Activated effector memory CD4-positive, alpha-beta T cell treated with anti-CD3 and anti-CD28 coated beads, Interleukin-2, amount 50 U/mL, for 16 hours (primary cell): ENCODE measurements at regions not wholly inside any gene's neighbourhood (a gene's known extent, or its start where the extent isn't known, plus 50 kb on each side); places are given as distances from the start of the nearest gene placed in this dataset.
"Not testable (repeated sequence)": the region's sequence is repeated elsewhere in the genome, so short reads cannot be mapped to it uniquely, and the experiment has no call there.

ENCODE experiments used
- DNase-seq: peaks from one replicate; pipeline ENCODE4 v3.0.0-alpha.2; 2020

DNA sequence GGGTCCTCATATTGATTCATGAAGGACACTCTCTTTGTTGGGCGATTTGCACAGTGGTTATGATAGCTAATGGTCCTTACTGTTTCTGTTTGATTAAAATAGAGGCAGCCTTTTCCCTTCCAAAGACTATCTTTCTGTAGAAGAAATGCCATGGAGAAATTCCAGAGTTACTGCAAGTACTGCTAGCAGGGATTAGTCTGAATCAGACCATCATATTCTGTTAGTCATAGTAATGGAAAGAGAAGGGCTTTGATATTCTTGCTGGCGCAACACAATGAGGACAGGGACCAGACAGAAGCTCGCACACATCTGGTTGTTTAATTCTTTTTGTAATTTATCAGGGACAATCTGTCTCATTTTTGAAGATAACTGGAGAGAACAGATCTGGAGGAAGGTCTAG lies 304.5 kb upstream of the FZD8 start:
- DNase-seq: no peak

DNA sequence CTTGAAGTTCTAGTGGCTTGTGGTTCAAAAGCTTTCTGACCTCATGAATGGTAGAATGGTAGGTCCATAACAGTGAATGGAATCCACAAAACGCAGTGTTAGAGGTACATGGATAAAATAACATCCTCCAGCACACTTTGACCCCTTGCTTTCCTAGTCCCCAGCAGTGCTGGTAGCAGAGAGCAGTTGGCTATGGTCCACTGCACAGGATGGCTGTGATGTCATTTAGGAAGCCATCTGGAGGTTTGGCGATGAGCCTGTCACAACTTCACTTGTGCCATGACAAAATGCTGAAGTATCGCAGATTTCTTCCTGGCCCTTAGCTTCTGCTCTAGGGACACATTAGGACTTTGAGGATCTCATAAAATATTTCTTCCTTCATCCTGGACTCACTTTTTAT lies 300.0 kb upstream of the FZD8 start:
- no peak for DNase-seq

DNA sequence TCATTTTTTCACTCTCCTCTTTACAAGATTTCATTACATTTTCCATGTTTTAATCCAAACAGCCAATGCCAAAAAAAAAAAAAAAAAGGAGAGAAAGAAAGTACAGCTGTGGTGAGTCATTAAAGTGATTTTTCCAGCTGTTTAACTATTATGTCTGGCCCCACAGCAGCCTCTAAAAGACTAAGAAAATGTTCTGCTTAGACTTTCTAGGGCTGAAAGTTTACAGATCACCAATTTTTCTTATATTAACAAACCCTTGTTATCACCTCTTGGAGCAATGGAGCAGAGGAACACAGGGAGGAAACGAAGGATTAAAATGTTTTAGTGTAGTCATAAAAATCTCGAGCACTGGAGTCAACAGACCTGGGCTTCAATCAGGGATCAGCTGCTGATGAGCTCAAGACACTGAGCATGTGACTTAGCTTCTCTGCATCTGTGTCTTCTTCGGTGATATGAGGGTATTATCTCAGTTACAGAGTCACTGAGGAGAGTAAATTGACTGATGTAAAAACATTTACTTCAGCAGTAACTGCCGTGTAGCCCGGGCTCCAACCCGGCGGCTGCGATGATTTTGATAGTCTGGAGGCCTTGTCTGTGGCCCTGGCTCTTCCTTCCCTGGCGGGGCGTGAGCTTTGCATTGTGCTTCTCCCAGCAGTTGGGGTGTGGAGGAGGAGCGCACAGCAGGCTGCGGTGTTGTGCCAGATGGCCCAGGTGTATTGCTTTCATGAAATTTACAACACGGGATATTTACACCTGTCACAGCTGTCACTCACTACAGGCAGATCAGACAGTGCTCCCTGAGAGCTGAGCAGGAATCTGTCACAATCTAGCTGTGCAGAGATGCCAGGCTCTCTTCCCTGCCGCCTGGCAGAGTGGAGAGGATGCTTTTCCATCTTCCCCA lies 298.3 kb upstream of the FZD8 start:
- DNase-seq: no peak

DNA sequence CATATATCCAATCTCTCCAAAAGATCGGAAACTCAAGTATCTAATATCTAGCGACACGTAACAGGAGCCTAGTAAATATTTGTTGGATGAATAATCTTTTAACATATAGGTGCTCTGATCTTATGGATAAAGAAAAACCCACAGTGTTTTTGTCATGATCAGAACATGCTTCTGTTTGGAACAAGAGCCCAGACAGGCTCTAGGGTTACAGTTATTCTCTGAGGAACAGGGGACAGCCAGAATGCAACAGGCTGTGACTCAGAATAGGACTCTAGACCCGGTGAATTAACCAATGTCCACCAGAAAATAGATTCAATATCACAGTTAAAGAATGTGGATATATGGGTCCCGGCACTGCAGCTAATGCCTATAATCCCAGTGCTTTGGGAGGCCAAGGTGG lies 296.1 kb upstream of the FZD8 start:
- DNase-seq: no peak

DNA sequence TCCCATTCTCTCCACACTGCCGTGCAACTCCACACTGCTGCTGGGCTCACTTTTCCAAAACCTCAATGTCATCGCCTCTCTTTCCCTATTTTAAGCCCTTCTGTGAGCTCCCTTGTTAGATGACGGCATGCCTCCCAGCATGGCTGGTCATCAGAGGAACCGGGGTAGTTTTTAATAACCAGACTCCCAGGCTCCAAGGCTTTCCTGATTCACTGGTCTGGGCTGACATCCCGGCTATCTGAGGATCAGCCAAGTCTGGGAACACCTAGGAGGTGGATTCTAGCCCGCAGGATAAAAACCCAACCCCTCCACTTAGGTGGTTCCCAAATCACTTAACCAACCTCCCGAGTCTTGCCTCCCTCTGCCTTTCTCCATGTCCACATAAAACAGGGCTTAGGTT lies 295.4 kb upstream of the FZD8 start:
- DNase-seq: no peak

DNA sequence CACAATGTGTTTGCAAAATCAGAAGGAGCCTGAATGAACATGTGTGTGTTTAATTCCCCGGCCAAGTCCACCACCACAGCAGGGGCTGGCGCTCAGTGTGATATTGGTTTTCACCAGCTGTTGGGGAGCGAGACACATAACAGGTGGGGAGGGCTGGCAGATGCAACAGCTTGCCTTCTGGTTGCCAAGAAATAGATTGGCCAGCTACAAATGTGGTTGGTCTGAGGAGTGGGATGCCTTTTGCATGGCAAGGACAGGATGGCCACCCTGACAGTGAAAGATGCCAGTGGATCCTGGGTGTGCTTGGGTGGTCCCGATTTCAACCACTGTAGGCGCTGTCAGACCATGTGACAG lies 292.5 kb upstream of the FZD8 start:
- no peak for DNase-seq

DNA sequence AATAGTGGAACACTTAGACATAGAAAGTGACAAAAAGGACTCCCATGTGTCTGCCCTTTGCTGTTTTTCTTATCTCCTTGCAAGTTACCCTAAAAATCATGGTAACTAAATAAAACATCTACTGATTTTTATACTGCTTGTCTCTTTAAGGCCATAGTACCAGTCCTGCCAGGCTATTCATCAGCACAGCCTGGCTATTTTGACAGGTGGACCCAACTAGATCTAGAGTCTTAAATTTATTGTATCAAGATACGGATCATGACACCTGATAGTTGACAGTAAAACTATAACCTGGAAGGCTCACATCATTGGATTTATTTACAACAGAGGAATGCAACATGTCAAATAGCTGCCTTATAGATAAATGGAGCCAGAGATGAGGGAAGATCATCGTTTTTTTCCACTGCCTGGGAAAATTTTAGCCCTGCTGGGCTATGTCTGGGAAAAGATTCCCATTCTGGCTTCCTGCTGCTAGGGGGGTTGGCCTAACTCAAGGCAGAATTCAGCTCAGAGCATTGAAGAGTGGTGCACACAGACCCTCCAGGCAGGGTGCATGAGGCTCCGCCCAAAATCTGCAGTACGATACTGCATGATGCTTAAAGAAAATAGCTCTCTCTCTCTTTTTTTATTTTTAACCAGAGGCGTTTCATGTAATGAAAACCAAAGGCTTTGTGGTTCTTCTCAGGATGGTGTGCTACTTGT lies 292.0 kb upstream of the FZD8 start:
- no peak for DNase-seq

DNA sequence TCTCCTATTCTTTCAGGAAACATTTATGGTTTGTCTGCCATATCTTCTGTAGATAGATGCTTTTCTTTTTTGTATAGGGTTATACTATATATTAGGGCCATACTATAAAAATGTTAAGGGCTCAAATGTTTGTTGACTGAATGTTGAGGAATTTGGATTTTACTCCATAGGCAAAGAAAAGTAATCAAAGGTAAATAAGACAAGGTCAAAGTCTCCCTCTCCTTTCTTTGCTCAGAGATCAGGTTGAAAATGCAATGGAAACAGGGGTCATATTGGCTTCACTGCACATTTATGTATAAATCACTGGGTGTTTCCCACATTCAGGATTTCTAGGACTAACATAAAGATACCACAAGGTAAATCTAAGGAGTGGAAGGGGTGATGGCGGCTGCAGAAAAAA lies 291.4 kb upstream of the FZD8 start:
- DNase-seq: no peak

DNA sequence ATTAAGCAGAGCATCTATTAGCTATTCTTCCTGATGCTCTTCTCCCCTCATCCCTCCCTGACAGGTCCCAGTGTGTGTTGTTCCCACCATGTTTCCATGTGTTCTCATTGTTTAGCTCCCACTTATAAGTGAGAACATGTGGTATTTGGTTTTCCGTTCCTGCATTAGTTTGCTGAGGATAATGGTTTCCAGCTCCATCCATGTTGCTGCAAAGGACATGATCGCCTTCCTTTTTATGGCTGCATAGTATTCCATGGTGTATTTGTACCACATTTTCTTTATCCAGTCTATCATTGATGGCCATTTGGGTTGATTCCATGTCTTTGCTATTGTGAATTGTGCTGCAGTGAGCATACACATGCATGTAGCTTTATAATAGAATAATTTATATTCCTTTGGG lies 287.9 kb upstream of the FZD8 start:
- DNase-seq: not testable (repeated sequence)

DNA sequence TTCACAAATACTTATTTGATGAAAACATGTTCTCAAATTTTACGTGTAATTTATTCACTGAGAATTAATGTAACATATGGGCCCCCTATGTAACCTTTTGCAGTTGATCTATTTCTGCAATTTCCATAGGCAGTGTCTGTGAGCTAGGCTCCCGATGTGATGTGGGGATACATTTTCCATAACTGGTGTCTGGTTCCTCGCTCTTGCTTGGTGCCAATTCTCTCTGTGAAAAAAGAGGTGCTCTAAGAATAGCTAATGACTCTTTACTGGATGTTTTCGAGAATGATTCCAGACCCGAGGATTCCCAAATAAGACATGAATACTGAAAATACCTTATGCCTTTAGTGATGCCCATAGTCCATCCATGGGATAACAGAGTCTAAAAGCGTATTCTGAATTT lies 286.7 kb upstream of the FZD8 start:
- DNase-seq: no peak

DNA sequence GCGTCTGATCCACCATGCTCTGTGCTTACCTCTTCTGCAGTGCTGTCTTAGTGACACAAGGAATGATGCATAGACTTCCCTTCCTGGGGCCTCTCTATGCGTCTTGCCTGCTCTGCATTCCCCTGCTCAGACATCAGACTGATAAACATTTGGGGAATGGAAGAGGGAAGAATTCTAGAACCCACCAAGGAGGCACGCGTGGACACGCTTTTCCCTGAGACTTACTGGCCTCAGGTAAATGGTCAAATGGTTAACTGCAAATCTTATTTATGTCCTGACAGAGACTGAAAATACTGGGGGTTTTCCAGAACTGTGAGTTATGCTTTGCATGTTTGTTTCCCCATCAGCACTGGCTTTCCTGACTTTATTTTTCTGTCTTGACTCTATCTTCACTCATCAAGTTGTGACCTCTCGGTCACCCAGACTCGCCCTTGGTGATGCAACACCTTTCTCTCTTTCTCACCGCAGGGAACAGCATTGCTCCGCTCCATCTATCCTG lies 285.9 kb upstream of the FZD8 start:
- DNase-seq: no peak

DNA sequence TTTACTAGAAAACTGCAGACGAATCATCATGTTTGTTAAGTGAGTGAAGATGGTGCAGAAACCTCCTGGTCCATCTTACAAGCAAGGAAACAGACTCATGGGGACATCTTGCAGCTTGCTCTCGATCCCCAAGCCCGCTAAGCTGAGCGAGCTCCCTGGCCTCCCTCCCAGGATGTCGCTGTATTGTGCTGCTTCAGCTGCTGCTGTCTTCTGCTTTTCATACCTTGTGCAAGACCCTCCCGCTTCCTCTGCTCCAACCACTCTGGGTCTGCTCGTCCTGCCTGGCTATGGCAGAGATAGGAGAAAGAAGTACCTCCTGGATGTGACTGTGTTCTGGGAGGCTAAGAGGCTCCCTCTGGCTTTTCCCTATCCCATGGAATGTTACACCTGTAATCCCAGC lies 285.2 kb upstream of the FZD8 start:
- no peak for DNase-seq

DNA sequence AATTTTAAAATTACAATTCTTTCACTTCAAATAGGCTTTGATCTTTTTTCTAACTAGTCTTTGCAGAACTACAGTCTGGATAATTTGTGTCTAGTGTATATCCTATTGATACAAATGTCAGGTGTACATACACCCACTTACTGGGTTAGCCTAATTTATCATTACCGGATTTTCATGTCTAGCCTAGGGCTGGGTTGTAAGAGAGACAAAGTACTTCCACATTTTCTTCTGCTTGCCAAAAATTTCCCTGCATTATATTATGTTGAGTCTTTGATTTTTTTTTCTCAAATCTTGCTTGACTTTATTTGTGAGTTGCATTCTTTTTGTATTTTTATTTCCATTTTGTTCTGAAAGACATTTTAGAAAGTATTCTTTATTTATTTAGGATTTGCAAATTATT lies 284.8 kb upstream of the FZD8 start:
- no peak for DNase-seq

DNA sequence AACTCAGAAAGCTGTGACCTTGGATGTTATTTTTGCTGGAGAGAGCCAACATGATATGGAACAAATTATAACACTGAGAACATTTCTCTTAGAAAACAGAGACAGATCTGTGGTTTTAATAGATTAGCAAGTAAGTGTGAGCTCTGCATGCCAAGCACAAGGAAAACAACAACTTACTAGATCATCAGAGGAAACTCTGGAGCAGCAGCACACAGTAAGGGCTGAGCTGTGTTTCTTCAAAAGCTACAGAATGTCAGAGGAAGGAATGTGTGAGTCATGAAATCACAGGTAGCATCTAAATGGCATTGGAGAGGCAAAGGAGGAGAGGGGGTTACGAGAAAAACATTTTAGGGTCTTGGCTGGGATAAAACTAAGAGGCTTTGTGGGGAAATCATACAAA lies 283.4 kb upstream of the FZD8 start:
- DNase-seq: no peak

DNA sequence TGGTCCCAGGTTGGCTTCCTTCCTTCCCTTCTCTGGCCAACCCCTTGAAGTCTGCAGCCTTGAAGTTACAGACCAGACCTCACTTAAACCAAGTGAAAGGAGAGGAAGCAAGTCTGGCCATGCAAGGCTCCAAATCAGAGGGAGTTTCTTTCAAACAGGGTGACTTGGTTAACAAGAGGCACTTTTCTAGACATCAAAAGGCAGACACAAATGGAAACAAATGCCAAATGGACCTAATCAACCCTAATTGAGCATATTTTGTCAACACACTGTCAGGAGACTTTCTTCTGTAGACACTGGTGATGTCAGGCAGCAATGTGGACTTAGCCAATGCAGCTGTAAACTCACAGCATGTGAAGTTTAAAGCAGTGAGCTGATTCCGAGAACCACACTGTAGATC lies 282.7 kb upstream of the FZD8 start:
- DNase-seq: no peak

DNA sequence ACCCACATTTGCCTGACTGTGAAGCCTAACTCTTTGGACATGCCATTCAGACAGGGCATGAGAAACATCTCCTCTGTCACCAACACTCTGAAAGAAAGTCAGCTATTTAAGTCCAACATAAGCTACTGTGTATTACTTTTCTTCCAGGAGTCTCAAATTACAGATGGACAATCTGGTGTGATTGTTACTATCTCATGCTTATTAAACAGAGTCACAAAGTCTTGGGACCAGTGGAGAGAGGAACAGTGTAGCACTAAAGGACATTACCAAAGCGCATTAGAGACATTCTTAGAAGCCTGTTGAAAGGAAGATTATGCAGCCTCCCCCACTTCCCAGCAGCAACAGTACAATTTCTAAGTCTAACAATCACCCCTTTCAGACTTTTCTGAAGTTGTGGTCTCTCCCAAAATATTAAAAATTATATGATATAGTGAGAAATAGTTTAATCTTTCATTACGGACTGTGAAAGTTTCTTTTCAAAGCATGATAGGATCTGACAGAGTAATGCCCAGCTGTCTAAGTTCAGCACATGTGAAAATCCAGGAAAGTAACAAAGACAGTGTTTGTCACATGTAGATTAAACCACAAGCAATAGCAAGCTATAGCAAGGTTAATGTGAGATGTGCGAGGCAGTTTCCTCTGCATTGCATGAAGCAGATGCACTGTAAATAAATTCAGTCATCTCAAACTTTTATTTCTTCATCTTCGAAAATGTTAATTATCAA lies 280.9 kb upstream of the FZD8 start:
- no peak for DNase-seq

DNA sequence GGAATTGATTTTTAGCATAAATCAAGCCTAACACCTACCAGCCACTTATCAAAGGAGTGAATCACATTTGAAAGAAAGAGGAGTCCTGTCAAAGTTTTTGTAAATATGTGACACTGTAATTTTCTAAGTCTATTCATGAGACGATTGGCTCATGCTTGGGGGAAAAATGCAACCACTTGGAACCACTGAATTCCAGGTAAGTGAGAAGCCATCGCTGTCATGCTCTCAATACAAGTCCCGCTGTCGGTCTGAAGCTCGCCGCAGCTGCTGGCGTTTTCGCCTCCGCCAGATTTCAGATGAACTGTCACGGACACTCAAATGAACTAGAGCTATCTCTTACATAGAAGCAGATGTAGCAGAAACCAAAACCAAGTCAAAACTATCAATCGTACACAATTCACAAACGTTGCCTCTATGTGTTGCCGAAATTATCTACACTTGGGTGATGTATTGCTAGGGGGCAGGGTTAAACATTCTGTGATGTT lies 279.8 kb upstream of the FZD8 start:
- no peak for DNase-seq

DNA sequence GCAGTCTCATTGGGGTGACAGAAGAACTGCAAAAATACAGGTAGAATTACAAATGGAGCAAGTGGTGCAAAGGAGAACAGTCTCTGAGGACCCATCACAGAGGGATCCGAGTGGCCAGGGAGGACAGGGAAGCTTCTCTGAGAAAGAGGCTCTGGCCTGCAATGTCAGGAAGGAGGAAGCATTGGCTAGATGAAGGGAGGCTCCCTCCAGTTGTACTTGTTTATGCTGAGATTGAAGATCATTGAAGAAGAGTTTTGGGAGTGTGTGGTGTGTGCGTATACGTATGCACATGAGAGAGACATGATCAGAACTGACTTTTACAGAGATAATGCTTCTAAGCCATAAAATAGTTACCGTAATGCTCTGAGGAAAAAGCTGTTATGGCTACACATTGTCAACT lies 274.7 kb upstream of the FZD8 start:
- DNase-seq: no peak

DNA sequence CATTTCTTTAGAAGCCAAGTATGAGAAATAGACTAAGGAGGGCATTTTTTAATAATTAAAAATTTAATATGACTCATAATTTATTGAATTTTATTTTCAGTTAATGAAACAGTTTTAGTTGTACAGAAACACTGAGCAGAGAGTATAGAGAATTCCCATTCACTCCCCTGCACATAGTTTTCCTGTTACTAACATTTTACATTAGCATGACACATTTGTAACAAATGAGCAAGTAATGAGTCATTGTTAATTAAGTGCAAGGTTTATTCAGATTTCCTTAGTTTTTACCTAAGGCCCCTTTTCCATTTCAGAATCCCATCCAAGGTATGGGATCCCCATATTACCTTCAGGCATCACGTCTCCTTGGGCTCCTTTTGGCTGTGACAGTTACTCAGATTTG lies 271.5 kb upstream of the FZD8 start:
- no peak for DNase-seq

DNA sequence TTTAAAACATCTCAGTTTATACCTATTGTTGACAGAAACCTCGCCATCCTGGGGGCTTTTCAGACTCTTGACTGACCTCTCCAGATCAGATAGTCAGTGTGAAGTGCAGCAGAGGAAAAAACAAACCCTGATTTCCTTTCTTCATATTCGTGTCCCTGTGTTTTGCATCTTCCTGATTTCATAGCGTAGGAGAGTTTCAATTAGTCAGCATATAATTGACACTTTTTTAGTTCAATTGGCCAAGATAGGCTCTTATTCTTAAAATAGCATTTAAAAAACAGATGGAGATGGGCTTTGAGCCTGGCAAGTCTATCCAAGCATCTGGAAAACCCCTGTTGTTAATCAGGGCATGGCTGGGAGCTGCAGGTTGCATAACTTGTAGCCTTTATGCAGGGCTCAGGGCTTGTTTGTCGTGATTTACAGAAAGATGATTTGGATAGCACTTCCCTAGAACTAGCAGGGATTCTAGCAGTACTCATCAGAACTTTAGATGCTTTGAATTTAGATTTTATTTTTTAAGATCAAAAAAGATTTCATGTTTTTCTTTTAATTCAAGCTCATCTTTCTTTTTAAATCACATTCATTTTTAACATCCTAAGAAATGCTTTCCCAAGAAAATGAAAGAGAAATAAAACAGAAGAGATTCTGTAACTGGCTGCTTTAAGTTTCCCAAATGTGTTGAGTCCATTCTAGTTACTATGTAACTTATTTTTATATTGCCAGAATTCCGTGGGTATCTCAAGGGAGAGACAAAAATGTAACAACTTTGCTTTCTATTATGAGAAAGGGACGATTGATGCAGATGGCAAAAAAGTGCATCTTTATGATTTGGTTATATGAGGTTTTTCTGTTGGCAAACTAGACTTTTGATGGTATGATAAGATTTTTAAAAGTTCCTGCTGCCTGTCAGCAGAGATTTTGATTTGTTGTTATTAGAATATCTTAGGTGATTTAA lies 270.8 kb upstream of the FZD8 start:
- no peak for DNase-seq

DNA sequence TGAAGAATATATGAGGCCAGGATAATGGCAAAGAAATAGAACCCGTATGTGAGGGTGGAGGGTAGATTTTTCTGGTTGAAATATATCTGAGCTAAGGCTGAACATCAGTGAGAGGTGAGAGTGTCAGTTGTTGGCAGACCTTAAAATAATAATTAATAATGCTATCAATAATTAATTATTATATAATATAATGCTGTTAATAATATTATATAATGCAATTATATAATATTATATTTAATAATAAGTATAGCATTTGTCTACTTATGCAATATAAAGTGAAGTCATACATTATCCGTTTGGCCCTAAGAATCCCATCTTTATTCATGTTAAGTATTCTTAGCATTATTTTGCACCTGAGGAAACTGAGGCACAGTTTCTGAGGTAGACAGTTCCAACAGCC lies 269.9 kb upstream of the FZD8 start:
- no peak for DNase-seq

DNA sequence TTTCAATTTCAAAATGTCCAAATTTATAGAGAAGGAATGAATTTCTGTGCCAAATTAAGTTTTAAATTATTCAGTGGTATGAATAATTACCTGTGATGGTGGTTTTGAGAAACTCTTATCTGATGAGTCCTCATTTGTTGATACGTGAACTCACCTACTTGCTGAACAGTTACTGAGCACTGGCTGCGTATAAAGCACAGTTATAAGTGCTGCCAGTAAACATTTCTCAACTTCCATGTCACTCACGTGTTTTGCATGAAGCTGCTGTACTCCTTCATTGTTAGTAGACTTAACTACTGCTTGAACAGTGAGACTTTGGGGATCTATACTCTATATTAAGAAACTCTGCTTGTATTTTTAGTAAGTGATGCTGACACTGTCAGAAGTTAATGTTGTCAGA lies 269.1 kb upstream of the FZD8 start:
- DNase-seq: no peak

DNA sequence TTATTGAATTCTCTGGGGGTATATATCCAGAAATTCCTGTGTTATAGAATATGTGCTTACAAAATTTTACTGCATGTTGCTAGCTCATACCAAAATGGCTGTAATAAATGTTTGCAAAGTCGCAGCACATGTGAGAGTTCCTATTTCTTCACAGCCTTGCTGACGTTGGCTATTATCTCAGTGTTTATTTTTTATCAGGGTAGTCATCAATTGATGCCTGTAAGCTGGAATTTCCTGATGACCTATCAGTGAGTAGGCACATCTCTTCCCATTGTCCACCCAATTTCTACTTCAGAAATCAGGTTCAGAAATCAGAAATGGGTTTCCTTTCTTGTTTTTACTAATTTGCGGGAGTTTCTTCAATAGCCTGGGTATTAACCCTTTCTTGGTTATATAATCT lies 268.1 kb upstream of the FZD8 start:
- DNase-seq: no peak
